ENCODE measurements at regions not wholly inside any gene's neighbourhood (a gene's known extent, or its start where the extent isn't known, plus 50 kb on each side); places are given as distances from the start of the nearest gene placed in this dataset.

GRCh38 chr1:83691953-83692500 is 306.9 kb downstream of the TTLL7 start:
- TF ChIP-seq, protein P1, sequence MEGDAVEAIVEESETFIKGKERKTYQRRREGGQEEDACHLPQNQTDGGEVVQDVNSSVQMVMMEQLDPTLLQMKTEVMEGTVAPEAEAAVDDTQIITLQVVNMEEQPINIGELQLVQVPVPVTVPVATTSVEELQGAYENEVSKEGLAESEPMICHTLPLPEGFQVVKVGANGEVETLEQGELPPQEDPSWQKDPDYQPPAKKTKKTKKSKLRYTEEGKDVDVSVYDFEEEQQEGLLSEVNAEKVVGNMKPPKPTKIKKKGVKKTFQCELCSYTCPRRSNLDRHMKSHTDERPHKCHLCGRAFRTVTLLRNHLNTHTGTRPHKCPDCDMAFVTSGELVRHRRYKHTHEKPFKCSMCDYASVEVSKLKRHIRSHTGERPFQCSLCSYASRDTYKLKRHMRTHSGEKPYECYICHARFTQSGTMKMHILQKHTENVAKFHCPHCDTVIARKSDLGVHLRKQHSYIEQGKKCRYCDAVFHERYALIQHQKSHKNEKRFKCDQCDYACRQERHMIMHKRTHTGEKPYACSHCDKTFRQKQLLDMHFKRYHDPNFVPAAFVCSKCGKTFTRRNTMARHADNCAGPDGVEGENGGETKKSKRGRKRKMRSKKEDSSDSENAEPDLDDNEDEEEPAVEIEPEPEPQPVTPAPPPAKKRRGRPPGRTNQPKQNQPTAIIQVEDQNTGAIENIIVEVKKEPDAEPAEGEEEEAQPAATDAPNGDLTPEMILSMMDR (conservative IDR thresholded peaks at IDR 0.05; ENCODE audit: low read depth, low read length), result no peak

DNA sequence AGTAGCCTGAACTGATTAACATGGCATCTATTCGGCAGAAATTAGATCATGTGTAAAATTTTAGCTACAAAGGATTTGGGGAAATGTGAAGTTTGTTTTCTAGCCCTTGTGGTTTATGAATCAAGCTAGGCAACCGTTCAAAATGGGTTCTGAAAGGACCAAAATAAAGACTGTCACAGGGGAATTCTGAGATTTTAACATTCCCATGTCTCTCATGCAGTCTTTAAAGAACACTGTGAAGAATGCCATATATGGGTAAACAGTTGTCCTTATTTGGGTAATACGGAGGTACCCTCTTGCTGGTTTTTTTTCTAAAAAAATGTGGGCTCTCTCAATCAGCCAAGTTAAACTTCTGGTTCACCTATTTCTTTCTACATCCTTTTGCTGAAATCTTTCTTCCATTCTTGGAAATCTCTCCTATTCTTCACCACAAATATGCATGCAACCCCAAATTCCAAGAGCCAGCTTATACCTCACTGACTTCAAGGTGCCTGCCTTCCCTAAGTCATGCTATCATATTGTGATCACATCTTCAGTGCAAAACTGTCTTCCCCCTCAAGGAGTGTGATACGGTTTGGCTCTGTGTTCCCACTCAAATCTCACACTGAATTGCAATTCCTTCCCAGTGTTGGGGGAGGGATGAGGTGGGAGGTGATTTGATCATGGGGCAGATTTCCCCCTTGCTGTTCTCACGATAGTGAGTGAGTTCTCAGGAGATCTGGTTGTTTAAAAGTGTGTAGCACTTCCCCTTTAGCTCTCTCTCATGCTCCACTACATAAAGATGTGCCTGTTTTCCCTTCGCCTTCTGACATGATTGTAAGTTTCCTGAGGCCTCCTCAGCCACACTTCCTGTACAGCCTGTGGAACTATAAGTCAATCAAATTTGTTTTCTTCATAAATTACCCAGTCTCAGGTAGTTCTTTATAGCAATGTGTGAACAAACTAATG is 308.7 kb downstream of the TTLL7 start:
- no peak for DNase-seq (ENCODE audit: low read depth)

More at GRCh38 chr1:83691953-83692500, 306.9 kb downstream of the TTLL7 start:
- DNase-seq (ENCODE audit: low read depth), result no peak
- no peak overlapping the region for H3K4me3 ChIP-seq (ENCODE audit: low read depth, low read length)

GRCh38 chr1:83682132-83682531 is 316.8 kb downstream of the TTLL7 start:
- no peak for DNase-seq (ENCODE audit: low read depth)
- TF ChIP-seq, protein P1 (conservative IDR thresholded peaks at IDR 0.05; ENCODE audit: low read depth, low read length), result no peak
- no peak overlapping the region for H3K4me3 ChIP-seq (ENCODE audit: low read depth, low read length)

More for the DNA sequence above, 308.7 kb downstream of the TTLL7 start:
- TF ChIP-seq, protein P1 (conservative IDR thresholded peaks at IDR 0.05; ENCODE audit: low read depth, low read length), result no peak
- H3K4me3 ChIP-seq (ENCODE audit: low read depth, low read length), result no peak overlapping the region

- H3K4me3 ChIP-seq (ENCODE audit: low read depth, low read length), result no peak overlapping the region
- DNase-seq (ENCODE audit: low read depth), result no peak
- TF ChIP-seq, protein P1 (conservative IDR thresholded peaks at IDR 0.05; ENCODE audit: low read depth, low read length), result no peak
These were observed 322.8 kb downstream of the TTLL7 start for GRCh38 chr1:83676106-83676505.

- TF ChIP-seq, protein P1 (conservative IDR thresholded peaks at IDR 0.05; ENCODE audit: low read depth, low read length), result no peak
- DNase-seq (ENCODE audit: low read depth), result no peak
- no peak overlapping the region for H3K4me3 ChIP-seq (ENCODE audit: low read depth, low read length)
These were observed 325.6 kb downstream of the TTLL7 start for GRCh38 chr1:83673312-83673711.

- H3K4me3 ChIP-seq (ENCODE audit: low read depth, low read length), result no peak overlapping the region
- no peak for DNase-seq (ENCODE audit: low read depth)
- TF ChIP-seq, protein P1 (conservative IDR thresholded peaks at IDR 0.05; ENCODE audit: low read depth, low read length), result no peak
These were observed 327.3 kb downstream of the TTLL7 start for GRCh38 chr1:83671586-83671985.
